ENCODE measurements at regions not wholly inside any gene's neighbourhood (a gene's known extent, or its start where the extent isn't known, plus 50 kb on each side); places are given as distances from the start of the nearest gene placed in this dataset.

GRCh38 chr9:32869404-32869803 lies 86.1 kb downstream of the TMEM215 start:
- TF ChIP-seq EZH2 (IDR thresholded peaks at IDR 0.05; ENCODE audit: insufficient read depth, poor library complexity, severe bottlenecking) (no peak), EZH2phosphoT487 (IDR thresholded peaks at IDR 0.05; ENCODE audit: insufficient read depth, low read depth) (no peak)
